Activated naive CD4-positive, alpha-beta T cell treated with anti-CD3 and anti-CD28 coated beads, Interleukin-2, amount 10 ng/mL, durations not matched to agents 7 days and 5 days (primary cell): ENCODE measurements at regions not wholly inside any gene's neighbourhood (a gene's known extent, or its start where the extent isn't known, plus 50 kb on each side); places are given as distances from the start of the nearest gene placed in this dataset.
"Not testable (repeated sequence)": the region's sequence is repeated elsewhere in the genome, so short reads cannot be mapped to it uniquely, and the experiment has no call there.

Source experiments
- CTCF ChIA-PET: fragments of 350-600 bp; sonication (Branson Sonifier 250); formaldehyde crosslinking; loops from one replicate; lab custom pipeline; 2021; ENCODE audit warnings: antibody characterized with exemption; lab: Charles Lee
- DNase-seq: peaks from one replicate; pipeline ENCODE4 v3.0.0-alpha.2; 2020
- H3K27ac Mint-ChIP-seq: one replicate; pipeline ENCODE4 v1.8.0; 2021; ENCODE audit warnings: mild to moderate bottlenecking, moderate library complexity, mixed read lengths
- H3K27me3 Mint-ChIP-seq: one replicate; pipeline ENCODE4 v1.8.0; 2021; ENCODE audit warnings: mild to moderate bottlenecking, mixed read lengths
- H3K36me3 Mint-ChIP-seq: one replicate; pipeline ENCODE4 v1.8.0; 2021; ENCODE audit warnings: mixed read lengths
- H3K4me1 Mint-ChIP-seq: one replicate; pipeline ENCODE4 v1.8.0; 2021; ENCODE audit warnings: mixed read lengths
- H3K4me3 Mint-ChIP-seq: one replicate; pipeline ENCODE4 v1.8.0; 2021; ENCODE audit warnings: mild to moderate bottlenecking, moderate library complexity, mixed read lengths
- H3K9me3 Mint-ChIP-seq: one replicate; pipeline ENCODE4 v1.8.0; 2021; ENCODE audit warnings: mixed read lengths

DNA sequence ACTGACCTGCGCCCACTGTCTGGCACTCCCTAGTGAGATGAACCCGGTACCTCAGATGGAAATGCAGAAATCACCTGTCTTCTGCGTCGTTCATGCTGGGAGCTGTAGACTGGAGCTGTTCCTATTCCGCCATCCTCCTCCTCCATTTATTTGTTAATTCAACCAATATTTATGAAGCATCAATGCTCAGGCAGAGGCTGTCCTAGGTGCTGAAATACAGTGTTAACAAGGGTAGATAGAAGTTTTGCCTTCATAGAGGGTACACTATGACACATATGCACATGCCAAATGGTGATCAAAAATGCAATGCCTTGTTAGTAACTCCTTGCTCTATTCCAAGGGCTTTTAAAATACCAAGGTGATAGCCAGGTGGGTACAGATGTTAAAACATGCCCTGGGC lies 166.0 kb upstream of the CCL2 start:
- H3K9me3 Mint-ChIP-seq, H3K36me3 Mint-ChIP-seq, H3K27me3 Mint-ChIP-seq, DNase-seq, H3K4me1 Mint-ChIP-seq, CTCF ChIA-PET, H3K27ac Mint-ChIP-seq, H3K4me3 Mint-ChIP-seq: not testable (repeated sequence)

GRCh38 chr17:34090593-34090992 lies 164.5 kb upstream of the CCL2 start:
- no peaks in the 10 kb centered on the region for H3K36me3 Mint-ChIP-seq
- H3K27ac Mint-ChIP-seq: no peak overlapping the region
- CTCF ChIA-PET: interaction anchor here (0.7 kb wide), 1 partner anchor 329 kb away, joined by 3 read pairs; no protein-coding TSS in a partner anchor
- H3K27me3 Mint-ChIP-seq: no peaks in the 10 kb centered on the region
- DNase-seq: no peak
- no peak overlapping the region for H3K4me3 Mint-ChIP-seq
- H3K9me3 Mint-ChIP-seq: no peaks in the 10 kb centered on the region
- H3K4me1 Mint-ChIP-seq: no peaks in the 10 kb centered on the region

DNA sequence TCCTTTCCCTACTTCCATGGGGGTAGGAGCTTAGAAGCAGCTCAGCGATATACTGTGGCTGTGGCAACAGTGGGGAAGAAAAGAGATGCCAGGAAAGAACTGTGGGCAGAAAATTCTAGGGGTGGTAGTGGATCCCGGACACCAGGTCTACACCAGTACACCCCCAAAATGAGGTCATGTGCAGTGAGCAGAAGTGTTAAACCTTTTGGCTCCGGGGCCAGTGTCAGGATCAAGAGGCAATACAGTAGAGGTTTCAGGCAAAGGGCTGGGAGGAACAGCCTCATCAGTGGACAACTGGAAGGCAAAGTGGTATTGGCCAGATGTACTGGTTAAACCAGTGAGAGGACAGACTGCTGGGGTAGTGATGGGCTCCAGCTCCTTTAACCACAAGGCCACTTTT lies 163.1 kb upstream of the CCL2 start:
- DNase-seq: no peak
- Mint-ChIP-seq H3K9me3 (no peaks in the 10 kb centered on the region), H3K27ac (no peak overlapping the region), H3K4me3 (no peak overlapping the region), H3K4me1 (no peaks in the 10 kb centered on the region), H3K36me3 (no peaks in the 10 kb centered on the region), H3K27me3 (no peaks in the 10 kb centered on the region)
- CTCF ChIA-PET: no interaction called here

- Mint-ChIP-seq H3K9me3 (no peaks in the 10 kb centered on the region), H3K4me3 (no peak overlapping the region), H3K27ac (no peak overlapping the region), H3K36me3 (no peaks in the 10 kb centered on the region), H3K27me3 (peaks cover 9% of the 10 kb centered on the region), H3K4me1 (no peaks in the 10 kb centered on the region)
- DNase-seq: no peak
- CTCF ChIA-PET: no interaction called here
Measured at GRCh38 chr17:34095106-34095505, 160.0 kb upstream of the CCL2 start.

DNA sequence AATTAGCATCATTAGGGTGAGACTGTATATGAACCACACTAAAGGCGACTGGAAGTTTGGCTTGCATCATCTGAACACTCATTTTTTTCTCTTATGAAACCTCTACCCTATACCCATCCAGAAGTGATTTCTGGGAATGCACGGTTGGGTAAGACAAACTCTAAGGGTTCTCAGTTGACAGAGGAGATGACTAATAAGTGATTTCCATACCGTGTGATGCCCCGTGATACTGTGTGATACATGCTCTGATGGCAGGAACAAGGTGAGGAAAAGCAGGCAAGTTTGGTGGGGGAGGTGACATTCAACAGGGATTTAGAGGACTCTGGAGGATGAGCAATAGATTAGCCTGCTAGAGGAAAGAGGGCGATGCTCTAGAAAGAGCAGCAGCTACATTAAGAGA lies 156.4 kb upstream of the CCL2 start:
- Mint-ChIP-seq H3K4me3 (no peak overlapping the region), H3K4me1 (no peaks in the 10 kb centered on the region), H3K27me3 (peaks cover 9% of the 10 kb centered on the region), H3K9me3 (no peaks in the 10 kb centered on the region), H3K36me3 (no peaks in the 10 kb centered on the region), H3K27ac (no peak overlapping the region)
- CTCF ChIA-PET: no interaction called here
- DNase-seq: no peak

GRCh38 chr17:34099859-34100515 lies 155.1 kb upstream of the CCL2 start:
- Mint-ChIP-seq H3K36me3 (no peaks in the 10 kb centered on the region), H3K27me3 (peaks cover 9% of the 10 kb centered on the region)
- CTCF ChIA-PET: no interaction called here

GRCh38 chr17:34107019-34107418 lies 148.1 kb upstream of the CCL2 start:
- H3K4me3 Mint-ChIP-seq: no peak overlapping the region
- no peaks in the 10 kb centered on the region for H3K36me3 Mint-ChIP-seq
- H3K4me1 Mint-ChIP-seq: no peaks in the 10 kb centered on the region
- no peaks in the 10 kb centered on the region for H3K9me3 Mint-ChIP-seq
- CTCF ChIA-PET: no interaction called here
- H3K27me3 Mint-ChIP-seq: peaks cover 4% of the 10 kb centered on the region
- DNase-seq: no peak
- no peak overlapping the region for H3K27ac Mint-ChIP-seq

More at GRCh38 chr17:34099859-34100515, 155.1 kb upstream of the CCL2 start:
- H3K4me1 Mint-ChIP-seq: no peaks in the 10 kb centered on the region
- H3K27ac Mint-ChIP-seq: no peak overlapping the region
- no peak overlapping the region for H3K4me3 Mint-ChIP-seq
- H3K9me3 Mint-ChIP-seq: no peaks in the 10 kb centered on the region
- DNase-seq: no peak

GRCh38 chr17:34110315-34110714 lies 144.8 kb upstream of the CCL2 start:
- Mint-ChIP-seq H3K27ac (no peak overlapping the region), H3K36me3 (no peaks in the 10 kb centered on the region), H3K4me1 (no peaks in the 10 kb centered on the region), H3K27me3 (peaks cover 9% of the 10 kb centered on the region), H3K9me3 (no peaks in the 10 kb centered on the region), H3K4me3 (no peak overlapping the region)
- CTCF ChIA-PET: no interaction called here
- DNase-seq: no peak

DNA sequence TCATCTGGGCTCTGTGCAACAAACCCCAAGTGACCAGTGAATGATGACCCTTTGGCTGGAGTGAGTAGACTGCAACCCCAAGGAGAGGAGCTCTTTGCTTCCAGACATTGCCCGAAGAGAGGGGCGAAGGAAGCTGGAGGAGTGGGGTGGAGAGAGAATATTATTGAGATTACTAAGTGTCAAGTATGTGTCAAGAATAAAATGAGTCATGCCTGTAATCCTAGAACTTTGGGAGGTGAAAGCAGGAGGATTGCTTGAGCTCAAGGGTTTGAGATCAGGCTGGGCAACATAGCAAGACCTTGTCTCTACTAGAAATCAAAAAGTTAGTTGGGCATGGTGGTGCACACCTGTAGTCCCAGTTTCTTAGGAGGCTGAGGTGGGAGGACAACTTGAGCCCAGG lies 142.0 kb upstream of the CCL2 start:
- no peaks in the 10 kb centered on the region for H3K4me1 Mint-ChIP-seq
- H3K9me3 Mint-ChIP-seq: no peaks in the 10 kb centered on the region
- H3K36me3 Mint-ChIP-seq: no peaks in the 10 kb centered on the region
- H3K27ac Mint-ChIP-seq: no peak overlapping the region
- DNase-seq: no peak
- no peak overlapping the region for H3K4me3 Mint-ChIP-seq
- CTCF ChIA-PET: interaction anchor here (1.2 to 1.3 kb wide), 2 partner anchors 18 to 33 kb away, joined by 3 read pairs; no protein-coding TSS in a partner anchor
- H3K27me3 Mint-ChIP-seq: peaks cover 13% of the 10 kb centered on the region

DNA sequence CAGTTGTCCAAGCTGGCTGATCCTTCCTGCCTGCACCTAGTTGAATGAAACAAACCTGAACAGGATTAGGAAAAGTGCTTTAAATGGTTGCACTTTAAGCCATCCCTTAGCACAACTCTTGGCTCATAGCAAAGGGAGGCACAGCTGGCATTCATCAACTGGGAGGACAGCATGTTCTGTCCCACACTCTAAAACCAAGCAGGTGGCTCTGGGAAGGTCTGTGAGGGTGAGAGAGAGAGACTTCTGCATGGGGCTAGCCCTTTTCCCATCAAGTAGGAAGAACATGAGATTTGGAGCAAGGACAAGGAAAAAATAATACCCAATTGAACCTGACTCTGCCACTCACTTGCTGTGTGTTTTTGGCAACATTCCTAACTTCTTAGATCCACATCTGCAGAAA lies 140.9 kb upstream of the CCL2 start:
- Mint-ChIP-seq H3K27ac (no peak overlapping the region), H3K9me3 (no peaks in the 10 kb centered on the region)
- CTCF ChIA-PET: interaction anchor here (1.1 to 1.2 kb wide), 2 partner anchors 17 to 57 kb away, joined by 3 read pairs; no protein-coding TSS in a partner anchor

GRCh38 chr17:34116306-34116705 lies 138.8 kb upstream of the CCL2 start:
- Mint-ChIP-seq H3K4me3 (no peak overlapping the region), H3K9me3 (no peaks in the 10 kb centered on the region), H3K27ac (no peak overlapping the region), H3K27me3 (peaks cover 9% of the 10 kb centered on the region), H3K4me1 (no peaks in the 10 kb centered on the region), H3K36me3 (no peaks in the 10 kb centered on the region)
- DNase-seq: no peak
- CTCF ChIA-PET: no interaction called here

More for the DNA sequence above, 140.9 kb upstream of the CCL2 start:
- Mint-ChIP-seq H3K36me3 (no peaks in the 10 kb centered on the region), H3K4me1 (no peaks in the 10 kb centered on the region), H3K27me3 (peaks cover 13% of the 10 kb centered on the region), H3K4me3 (no peak overlapping the region)
- DNase-seq: no peak

GRCh38 chr17:34117332-34117731 lies 137.8 kb upstream of the CCL2 start:
- Mint-ChIP-seq H3K4me3 (no peak overlapping the region), H3K9me3 (no peaks in the 10 kb centered on the region), H3K27me3 (peaks cover 9% of the 10 kb centered on the region), H3K4me1 (no peaks in the 10 kb centered on the region), H3K27ac (no peak overlapping the region), H3K36me3 (no peaks in the 10 kb centered on the region)
- CTCF ChIA-PET: no interaction called here
- DNase-seq: no peak

- no peak overlapping the region for H3K27ac Mint-ChIP-seq
- DNase-seq: no peak
- H3K36me3 Mint-ChIP-seq: no peaks in the 10 kb centered on the region
- no peak overlapping the region for H3K4me3 Mint-ChIP-seq
- CTCF ChIA-PET: no interaction called here
- H3K4me1 Mint-ChIP-seq: no peaks in the 10 kb centered on the region
- H3K9me3 Mint-ChIP-seq: no peaks in the 10 kb centered on the region
- peaks cover 9% of the 10 kb centered on the region for H3K27me3 Mint-ChIP-seq
Measured at GRCh38 chr17:34117811-34118210, 137.3 kb upstream of the CCL2 start.

DNA sequence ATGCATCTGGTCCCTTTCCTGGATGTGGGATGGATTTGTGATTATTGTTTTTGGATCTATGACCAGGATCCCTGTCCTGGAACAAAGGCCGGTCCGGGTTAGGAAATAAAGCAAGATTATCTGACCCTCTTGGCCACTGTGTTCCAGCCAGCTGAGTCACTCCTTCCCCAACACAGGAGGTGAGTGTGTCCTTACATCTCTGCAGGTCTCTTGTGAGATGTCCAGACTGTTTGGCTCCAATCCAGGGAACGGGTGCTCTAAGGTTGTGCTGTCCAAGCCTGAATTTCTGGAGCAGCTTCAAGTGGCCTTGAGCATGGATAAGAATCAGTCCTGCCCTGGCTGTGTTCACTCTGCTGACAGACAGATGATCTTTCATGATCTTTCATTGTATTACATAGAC lies 136.5 kb upstream of the CCL2 start:
- H3K36me3 Mint-ChIP-seq: no peaks in the 10 kb centered on the region
- no peaks in the 10 kb centered on the region for H3K9me3 Mint-ChIP-seq
- no peak for DNase-seq
- CTCF ChIA-PET: no interaction called here
- H3K27me3 Mint-ChIP-seq: peaks cover 4% of the 10 kb centered on the region
- H3K4me3 Mint-ChIP-seq: no peak overlapping the region
- no peaks in the 10 kb centered on the region for H3K4me1 Mint-ChIP-seq
- H3K27ac Mint-ChIP-seq: no peak overlapping the region

DNA sequence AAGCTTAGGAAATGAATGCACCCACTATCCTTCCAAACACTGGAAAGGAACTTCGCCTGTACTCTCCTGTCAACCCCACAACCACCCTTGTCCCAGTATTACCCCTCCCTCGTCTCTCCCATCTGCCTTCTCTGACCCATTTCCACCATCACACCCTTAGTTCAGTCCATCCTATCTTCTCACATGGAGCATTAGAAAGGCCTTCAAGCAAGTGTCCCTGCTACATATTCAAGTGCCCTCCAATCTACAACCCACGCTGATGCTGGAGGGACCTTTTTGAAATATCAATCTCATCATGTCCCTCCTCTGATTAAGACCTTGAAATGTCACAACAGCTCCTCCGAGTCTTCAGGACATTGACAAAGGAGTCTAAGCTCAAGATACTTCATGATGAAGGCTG lies 133.8 kb upstream of the CCL2 start:
- no peak overlapping the region for H3K4me3 Mint-ChIP-seq
- H3K27ac Mint-ChIP-seq: no peak overlapping the region
- H3K9me3 Mint-ChIP-seq: no peaks in the 10 kb centered on the region
- CTCF ChIA-PET: no interaction called here
- DNase-seq: no peak
- H3K4me1 Mint-ChIP-seq: no peaks in the 10 kb centered on the region
- no peaks in the 10 kb centered on the region for H3K36me3 Mint-ChIP-seq
- H3K27me3 Mint-ChIP-seq: peaks cover 4% of the 10 kb centered on the region
